Smooth muscle cell (in vitro differentiated cells): ENCODE measurements at regions not wholly inside any gene's neighbourhood (a gene's known extent, or its start where the extent isn't known, plus 50 kb on each side); places are given as distances from the start of the nearest gene placed in this dataset.

Source experiments
- DNase-seq: peaks from one replicate; lab custom pipeline; 2025; ENCODE audit not compliant: unreplicated experiment; lab: John Stamatoyannopoulos, UW
- H2AFZ ChIP-seq: fragments of 200-600 bp; sonication (generic); 2 replicates; pipeline ENCODE4 v1.6.0; 2016; ENCODE audit warnings: antibody characterized with exemption, low read depth, mild to moderate bottlenecking
- H3F3A ChIP-seq: fragments of 200-600 bp; sonication (generic); 2 replicates; pipeline ENCODE4 v1.6.0; 2017; ENCODE audit warnings: antibody characterized with exemption, low read depth
- H3K27ac ChIP-seq: fragments of 200-600 bp; sonication (generic); 2 replicates; pipeline ENCODE4 v1.5.1; 2016; ENCODE audit warnings: low read depth, mild to moderate bottlenecking
- H3K27me3 ChIP-seq: fragments of 200-600 bp; sonication (generic); 2 replicates; pipeline ENCODE4 v1.6.1; 2016; ENCODE audit warnings: low read depth, mild to moderate bottlenecking
- H3K36me3 ChIP-seq: fragments of 200-600 bp; sonication (generic); 2 replicates; pipeline ENCODE4 v1.5.1; 2016; ENCODE audit warnings: low read depth
- H3K4me1 ChIP-seq: fragments of 200-600 bp; sonication (generic); 2 replicates; pipeline ENCODE4 v1.5.1; 2016; ENCODE audit warnings: low read depth
- H3K4me2 ChIP-seq: fragments of 200-600 bp; sonication (generic); 2 replicates; pipeline ENCODE4 v1.6.0; 2016; ENCODE audit warnings: mild to moderate bottlenecking
- H3K4me3 ChIP-seq: fragments of 200-600 bp; sonication (generic); 2 replicates; pipeline ENCODE4 v1.5.1; 2016; ENCODE audit warnings: mild to moderate bottlenecking
- H3K79me2 ChIP-seq: fragments of 200-600 bp; sonication (generic); 2 replicates; pipeline ENCODE4 v1.6.0; 2016; ENCODE audit warnings: low read depth, mild to moderate bottlenecking
- H3K9ac ChIP-seq: fragments of 200-600 bp; sonication (generic); 2 replicates; pipeline ENCODE4 v1.6.0; 2016; ENCODE audit warnings: low read depth
- H3K9me3 ChIP-seq: fragments of 200-600 bp; sonication (generic); replicated peaks from 2 replicates; pipeline ENCODE4 v1.5.1; 2016; ENCODE audit warnings: low read depth
- H4K20me1 ChIP-seq: fragments of 200-600 bp; sonication (generic); 2 replicates; pipeline ENCODE4 v1.6.0; 2016; ENCODE audit warnings: low read depth
- CTCF ChIP-seq: fragments of 200-600 bp; sonication (generic); IDR thresholded peaks from 2 replicates; pipeline ENCODE4 v1.5.1; 2017; ENCODE audit warnings: borderline replicate concordance, mild to moderate bottlenecking, antibody characterized with exemption; ENCODE audit not compliant: insufficient read depth, poor library complexity, severe bottlenecking
- WGBS: methylation state at CpG from one replicate; pipeline ENCODE4 v1.1.7; 2016; ENCODE audit warnings: low lambda C conversion rate; 5-methylcytosine and 5-hydroxymethylcytosine counted together

DNA sequence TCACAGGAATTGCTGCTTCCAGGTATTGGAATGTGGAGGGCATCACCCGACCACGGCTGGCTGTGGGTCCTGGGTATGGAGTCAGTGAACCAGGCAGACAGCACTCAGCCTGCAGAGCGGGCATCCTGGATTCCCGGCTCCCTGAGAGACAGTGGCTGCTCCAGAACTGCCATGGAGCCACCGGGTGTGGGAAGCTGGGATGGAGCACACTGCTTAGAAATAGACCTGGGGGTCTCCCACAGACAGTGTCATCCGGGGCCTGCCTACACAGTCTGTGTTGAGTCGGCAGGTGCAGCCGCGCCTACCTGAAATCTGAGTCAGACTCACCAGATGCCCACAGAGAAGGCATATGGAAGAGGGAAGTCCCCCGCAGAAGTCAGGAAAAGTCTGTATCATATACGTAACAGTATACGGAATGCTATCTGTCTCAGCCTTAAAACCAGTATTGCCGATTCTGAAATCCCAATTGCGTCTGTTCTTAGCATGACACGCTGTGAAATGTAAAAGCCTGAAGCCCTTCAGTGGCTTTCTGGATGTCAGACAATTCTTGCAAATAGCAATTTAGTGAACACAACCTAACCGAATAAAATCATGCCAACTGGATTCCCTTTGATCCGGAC lies 509.7 kb upstream of the MYT1L start:
- H4K20me1 ChIP-seq = no peaks in the 10 kb centered on the region
- no peaks in the 10 kb centered on the region for H3K27me3 ChIP-seq
- H3K9me3 ChIP-seq = no peaks in the 10 kb centered on the region
- H3K27ac ChIP-seq = no peak overlapping the region
- H3K4me2 ChIP-seq = no peak overlapping the region
- TF ChIP-seq CTCF = no peak
- no peak for DNase-seq
- H2AFZ ChIP-seq = no peak overlapping the region
- H3F3A ChIP-seq = no peaks in the 10 kb centered on the region
- no peak overlapping the region for H3K9ac ChIP-seq
- no peaks in the 10 kb centered on the region for H3K4me1 ChIP-seq
- no peaks in the 10 kb centered on the region for H3K36me3 ChIP-seq
- WGBS = 91% methylated on average over 17 of the region's 17 CpGs
- no peaks in the 10 kb centered on the region for H3K79me2 ChIP-seq
- H3K4me3 ChIP-seq = no peak overlapping the region

DNA sequence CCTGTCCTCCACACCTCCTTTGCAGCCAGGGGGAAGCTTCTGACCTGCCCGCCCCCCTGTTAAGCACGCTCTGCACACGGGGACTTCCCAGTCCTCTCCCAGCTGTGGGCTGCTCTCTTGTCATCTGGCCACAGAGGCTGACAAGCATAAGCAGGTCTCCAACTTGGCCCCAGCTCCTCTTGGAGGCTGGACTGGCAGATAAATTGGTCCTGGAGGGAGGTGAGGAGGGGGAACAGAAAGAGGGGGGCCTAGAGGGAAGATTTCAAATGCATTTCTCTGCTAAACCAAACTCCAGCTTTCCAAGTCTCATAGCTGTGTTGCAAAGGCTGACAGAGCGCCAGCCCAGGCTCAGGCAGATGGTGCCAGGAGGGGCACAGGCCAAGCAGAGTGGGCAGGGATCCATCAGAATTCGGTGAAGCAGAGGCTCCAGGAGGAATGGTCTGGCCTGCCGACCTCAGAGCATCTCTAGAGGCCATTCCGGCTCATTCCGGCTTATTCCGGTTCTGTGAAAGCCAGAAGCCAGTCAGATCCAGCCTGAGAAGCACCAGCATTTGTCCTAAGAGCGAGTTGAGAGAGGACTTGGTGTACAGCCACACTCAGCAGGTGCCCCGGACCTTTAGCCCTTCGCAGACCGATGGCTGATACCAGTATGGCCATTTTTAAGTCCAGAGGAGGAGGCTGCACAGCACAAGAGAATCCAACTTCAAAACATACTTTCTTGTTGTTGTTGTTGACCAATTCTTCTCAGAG lies 508.9 kb upstream of the MYT1L start:
- no peak overlapping the region for H3K27ac ChIP-seq
- H3F3A ChIP-seq = no peaks in the 10 kb centered on the region
- no peak for TF ChIP-seq CTCF
- H3K79me2 ChIP-seq = no peaks in the 10 kb centered on the region
- no peak overlapping the region for H3K4me2 ChIP-seq
- H4K20me1 ChIP-seq = no peaks in the 10 kb centered on the region
- WGBS = 88% methylated on average over 13 of the region's 13 CpGs
- H3K9ac ChIP-seq = no peak overlapping the region
- H3K4me1 ChIP-seq = no peaks in the 10 kb centered on the region
- no peak overlapping the region for H3K4me3 ChIP-seq
- DNase-seq = no peak
- no peak overlapping the region for H2AFZ ChIP-seq
- H3K27me3 ChIP-seq = no peaks in the 10 kb centered on the region
- no peaks in the 10 kb centered on the region for H3K36me3 ChIP-seq
- H3K9me3 ChIP-seq = no peaks in the 10 kb centered on the region

DNA sequence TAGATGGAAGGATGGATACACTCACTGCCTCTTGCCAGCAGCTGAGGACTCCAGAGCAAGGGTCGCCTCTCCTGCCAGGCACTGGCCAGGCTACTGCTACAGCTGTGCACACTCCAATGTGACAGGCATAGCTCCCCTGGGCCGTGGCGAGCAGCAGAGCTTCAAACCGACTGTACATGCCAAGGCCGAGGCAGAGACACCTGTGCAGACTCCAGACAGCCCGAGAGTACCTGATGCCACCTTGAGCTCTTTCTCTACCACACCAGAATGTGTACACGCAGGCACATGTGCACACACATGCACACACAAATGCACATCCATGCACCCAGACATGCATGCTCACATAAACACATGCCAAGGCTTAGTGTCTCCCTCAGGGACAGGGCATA lies 508.3 kb upstream of the MYT1L start:
- no peak overlapping the region for H3K4me2 ChIP-seq
- H3K36me3 ChIP-seq = no peaks in the 10 kb centered on the region
- H3K27me3 ChIP-seq = no peaks in the 10 kb centered on the region
- no peaks in the 10 kb centered on the region for H3F3A ChIP-seq
- H3K4me1 ChIP-seq = no peaks in the 10 kb centered on the region
- H3K27ac ChIP-seq = no peak overlapping the region
- no peaks in the 10 kb centered on the region for H3K79me2 ChIP-seq
- H2AFZ ChIP-seq = no peak overlapping the region
- DNase-seq = no peak
- no peaks in the 10 kb centered on the region for H3K9me3 ChIP-seq
- H4K20me1 ChIP-seq = no peaks in the 10 kb centered on the region
- no peak overlapping the region for H3K4me3 ChIP-seq
- TF ChIP-seq CTCF = no peak
- 76% methylated on average over 7 of the region's 7 CpGs for WGBS
- H3K9ac ChIP-seq = no peak overlapping the region

GRCh38 chr2:2838548-2838845 lies 507.4 kb upstream of the MYT1L start:
- 90% methylated on average over 3 of the region's 3 CpGs for WGBS
- no peak overlapping the region for H3K9ac ChIP-seq
- H3K27ac ChIP-seq = no peak overlapping the region
- no peaks in the 10 kb centered on the region for H3F3A ChIP-seq
- H2AFZ ChIP-seq = no peak overlapping the region
- H3K36me3 ChIP-seq = no peaks in the 10 kb centered on the region
- no peak overlapping the region for H3K4me3 ChIP-seq
- DNase-seq = no peak
- H3K9me3 ChIP-seq = no peaks in the 10 kb centered on the region
- TF ChIP-seq CTCF = no peak
- H3K79me2 ChIP-seq = no peaks in the 10 kb centered on the region
- no peaks in the 10 kb centered on the region for H3K4me1 ChIP-seq
- H4K20me1 ChIP-seq = no peaks in the 10 kb centered on the region
- H3K4me2 ChIP-seq = no peak overlapping the region
- no peaks in the 10 kb centered on the region for H3K27me3 ChIP-seq
